Ascending aorta (tissue), 2 donors: ENCODE measurements at regions not wholly inside any gene's neighbourhood (a gene's known extent, or its start where the extent isn't known, plus 50 kb on each side); places are given as distances from the start of the nearest gene placed in this dataset.

ENCODE experiments used
- DNase-seq, 2 donors: peaks; one replicate each; pipeline ENCODE4 v3.0.0-alpha.2; 2019; ENCODE audit warnings: low spot score in 2 of 2
- H3K27ac ChIP-seq, 2 donors: fragments of 200-600 bp; sonication (generic); one replicate each; pipeline ENCODE4 v1.5.1; 2016 to 2017; ENCODE audit warnings: mild to moderate bottlenecking in 1 of 2
- H3K27me3 ChIP-seq: fragments of 200-600 bp; sonication (generic); one replicate; pipeline ENCODE4 v1.5.1; 2017
- H3K36me3 ChIP-seq, 2 donors: fragments of 200-600 bp; sonication (generic); one replicate each; pipeline ENCODE4 v1.5.1; 2016
- H3K4me1 ChIP-seq, 2 donors: fragments of 200-600 bp; sonication (generic); one replicate each; pipeline ENCODE4 v1.5.1; 2016 to 2017; ENCODE audit warnings: mild to moderate bottlenecking in 1 of 2
- H3K4me3 ChIP-seq, 2 donors: fragments of 200-600 bp; sonication (generic); one replicate each; pipeline ENCODE4 v1.5.1; 2016 to 2017; ENCODE audit warnings: mild to moderate bottlenecking in 1 of 2
- H3K9me3 ChIP-seq, 2 donors: fragments of 200-600 bp; sonication (generic); one replicate each; pipeline ENCODE4 v1.5.1; 2016
- intact Hi-C: fragments of 100-400 bp; cut with DNase I; formaldehyde crosslinking; loops from one replicate; pipeline ENCODE4 v1.15.1; 2023
- TF ChIP-seq, protein P1 (sequence below), 3 experiments: fragments of 200-600 bp in 2 of 3; fragments of 450-650 bp in 1 of 3; sonication (generic) in 2 of 3; IDR thresholded peaks; one replicate each; pipeline ENCODE4 v1.5.1; 2016 to 2019; ENCODE audit warnings: antibody characterized with exemption in 3 of 3, mild to moderate bottlenecking in 1 of 3, moderate library complexity in 1 of 3

DNA sequence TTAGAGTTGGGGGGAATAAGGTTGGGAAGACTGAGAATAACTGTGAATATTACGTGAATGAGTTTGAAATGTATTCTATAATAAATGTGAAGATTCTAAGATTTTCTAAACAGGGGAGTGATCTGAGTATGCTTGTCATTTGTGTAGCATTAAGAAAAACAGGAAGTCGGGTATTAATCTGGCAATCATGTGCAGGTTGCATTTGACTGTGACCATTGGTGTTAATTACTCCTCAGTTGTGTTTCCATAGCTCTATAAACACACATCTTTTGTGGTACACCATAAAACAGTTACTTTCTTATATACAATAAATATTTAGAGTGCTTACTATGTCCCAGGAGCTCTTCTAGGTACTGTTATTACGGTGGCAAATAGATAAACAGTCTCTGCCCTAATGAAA is 434.4 kb upstream of the PDE3A start:
- no peaks in the 10 kb centered on the region for H3K36me3 ChIP-seq
- TF ChIP-seq, protein P1, sequence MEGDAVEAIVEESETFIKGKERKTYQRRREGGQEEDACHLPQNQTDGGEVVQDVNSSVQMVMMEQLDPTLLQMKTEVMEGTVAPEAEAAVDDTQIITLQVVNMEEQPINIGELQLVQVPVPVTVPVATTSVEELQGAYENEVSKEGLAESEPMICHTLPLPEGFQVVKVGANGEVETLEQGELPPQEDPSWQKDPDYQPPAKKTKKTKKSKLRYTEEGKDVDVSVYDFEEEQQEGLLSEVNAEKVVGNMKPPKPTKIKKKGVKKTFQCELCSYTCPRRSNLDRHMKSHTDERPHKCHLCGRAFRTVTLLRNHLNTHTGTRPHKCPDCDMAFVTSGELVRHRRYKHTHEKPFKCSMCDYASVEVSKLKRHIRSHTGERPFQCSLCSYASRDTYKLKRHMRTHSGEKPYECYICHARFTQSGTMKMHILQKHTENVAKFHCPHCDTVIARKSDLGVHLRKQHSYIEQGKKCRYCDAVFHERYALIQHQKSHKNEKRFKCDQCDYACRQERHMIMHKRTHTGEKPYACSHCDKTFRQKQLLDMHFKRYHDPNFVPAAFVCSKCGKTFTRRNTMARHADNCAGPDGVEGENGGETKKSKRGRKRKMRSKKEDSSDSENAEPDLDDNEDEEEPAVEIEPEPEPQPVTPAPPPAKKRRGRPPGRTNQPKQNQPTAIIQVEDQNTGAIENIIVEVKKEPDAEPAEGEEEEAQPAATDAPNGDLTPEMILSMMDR (IDR thresholded peaks at IDR 0.05): no peak
- DNase-seq: no peak
- H3K27ac ChIP-seq: no peak overlapping the region
- no peaks in the 10 kb centered on the region for H3K27me3 ChIP-seq
- H3K4me3 ChIP-seq: no peak overlapping the region
- no peaks in the 10 kb centered on the region for H3K4me1 ChIP-seq
- H3K9me3 ChIP-seq: no peaks in the 10 kb centered on the region
- intact Hi-C loops: no loop called here

DNA sequence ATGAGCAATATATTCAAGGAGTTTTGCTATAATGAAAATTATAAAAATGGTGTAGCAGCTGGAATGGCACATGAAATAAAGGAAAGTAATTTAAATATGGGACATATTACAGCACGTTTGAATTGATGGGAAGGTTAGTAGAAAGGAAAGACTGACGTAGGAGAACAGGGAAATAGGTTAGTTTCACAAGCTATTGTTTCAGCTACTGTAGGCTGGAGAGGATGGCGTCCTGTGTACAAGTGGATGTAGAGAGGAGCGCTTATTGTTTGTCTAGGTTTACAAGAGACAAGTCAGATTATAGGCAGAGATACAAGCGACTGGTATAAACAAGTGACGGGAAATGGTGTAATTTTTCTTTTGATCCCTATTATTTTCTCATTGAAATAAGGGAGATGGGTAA is 431.2 kb upstream of the PDE3A start:
- intact Hi-C loops: no loop called here
- Histone ChIP-seq H3K9me3 (no peaks in the 10 kb centered on the region), H3K36me3 (no peaks in the 10 kb centered on the region), H3K27me3 (no peaks in the 10 kb centered on the region), H3K4me3 (no peak overlapping the region), H3K27ac (no peak overlapping the region), H3K4me1 (no peaks in the 10 kb centered on the region)
- no peak for DNase-seq
- TF ChIP-seq, protein P1 (IDR thresholded peaks at IDR 0.05): no peak

DNA sequence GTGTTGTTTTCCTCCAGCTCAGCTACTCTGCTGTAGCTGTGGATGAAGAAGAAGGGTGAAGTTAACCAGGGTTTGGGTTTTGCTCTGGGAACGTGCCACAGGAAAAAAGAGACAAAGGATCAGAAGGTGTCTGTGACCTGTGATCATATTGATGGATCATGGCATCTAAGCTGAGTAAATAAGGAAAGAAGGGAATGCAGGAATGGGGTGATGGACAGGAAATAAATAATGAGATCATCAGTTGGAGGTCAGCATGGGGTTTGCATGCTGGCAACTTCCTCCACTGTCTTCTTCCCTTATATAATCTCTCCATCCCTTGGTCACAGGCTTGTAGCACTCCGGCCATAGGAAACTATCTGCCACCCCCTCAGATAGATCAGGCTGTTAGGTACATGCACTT is 430.3 kb upstream of the PDE3A start:
- H3K4me3 ChIP-seq: no peak overlapping the region
- no peak for DNase-seq
- no peaks in the 10 kb centered on the region for H3K9me3 ChIP-seq
- TF ChIP-seq, protein P1 (IDR thresholded peaks at IDR 0.05): no peak
- H3K36me3 ChIP-seq: no peaks in the 10 kb centered on the region
- H3K4me1 ChIP-seq: no peaks in the 10 kb centered on the region
- H3K27me3 ChIP-seq: no peaks in the 10 kb centered on the region
- intact Hi-C loops: no loop called here
- no peak overlapping the region for H3K27ac ChIP-seq

DNA sequence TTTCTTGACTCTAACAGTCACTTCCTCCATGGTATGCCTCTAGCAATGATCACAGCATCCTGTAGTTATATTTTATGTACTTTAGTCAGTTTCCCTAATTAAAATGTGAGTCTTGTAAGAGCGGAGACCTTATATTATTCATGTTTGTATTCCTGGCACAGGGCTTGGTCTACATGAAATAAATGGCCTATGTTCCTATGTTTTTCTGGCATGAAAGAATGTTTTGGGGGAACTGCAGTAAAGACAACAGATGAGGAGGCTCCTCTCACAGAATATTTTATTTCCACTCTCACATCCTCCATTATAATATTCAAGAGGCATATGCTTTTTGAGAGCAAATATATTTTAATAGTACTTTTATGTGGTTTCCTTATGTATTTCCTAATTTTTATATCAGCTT is 429.8 kb upstream of the PDE3A start:
- no peaks in the 10 kb centered on the region for H3K4me1 ChIP-seq
- no peaks in the 10 kb centered on the region for H3K9me3 ChIP-seq
- no peaks in the 10 kb centered on the region for H3K36me3 ChIP-seq
- intact Hi-C loops: no loop called here
- no peak overlapping the region for H3K4me3 ChIP-seq
- TF ChIP-seq, protein P1 (IDR thresholded peaks at IDR 0.05): no peak
- DNase-seq: no peak
- H3K27ac ChIP-seq: no peak overlapping the region
- H3K27me3 ChIP-seq: no peaks in the 10 kb centered on the region

DNA sequence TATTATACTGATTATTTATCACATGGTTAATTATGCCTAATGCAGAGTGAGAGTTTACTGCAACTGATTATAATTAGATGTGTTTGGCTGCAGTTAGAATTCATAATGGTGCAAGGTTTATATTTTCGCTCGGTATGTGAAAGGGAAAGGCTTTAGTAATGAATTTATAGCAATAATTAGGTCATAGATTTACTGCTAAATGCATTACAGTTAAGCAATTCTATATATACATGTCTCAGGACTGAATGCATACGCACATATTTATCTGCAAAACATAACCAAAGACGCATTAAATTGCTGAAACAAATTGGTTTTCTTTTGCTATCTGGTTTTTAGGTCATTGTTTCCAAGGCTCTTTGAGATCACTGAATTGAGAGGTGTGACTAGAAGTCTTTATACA is 428.1 kb upstream of the PDE3A start:
- intact Hi-C loops: no loop called here
- TF ChIP-seq, protein P1 (IDR thresholded peaks at IDR 0.05): no peak
- Histone ChIP-seq H3K9me3 (no peaks in the 10 kb centered on the region), H3K36me3 (no peaks in the 10 kb centered on the region), H3K4me3 (no peak overlapping the region), H3K27me3 (no peaks in the 10 kb centered on the region), H3K27ac (no peak overlapping the region), H3K4me1 (peaks cover 0 to 2% of the 10 kb centered on the region in 2 donors)
- DNase-seq: no peak

DNA sequence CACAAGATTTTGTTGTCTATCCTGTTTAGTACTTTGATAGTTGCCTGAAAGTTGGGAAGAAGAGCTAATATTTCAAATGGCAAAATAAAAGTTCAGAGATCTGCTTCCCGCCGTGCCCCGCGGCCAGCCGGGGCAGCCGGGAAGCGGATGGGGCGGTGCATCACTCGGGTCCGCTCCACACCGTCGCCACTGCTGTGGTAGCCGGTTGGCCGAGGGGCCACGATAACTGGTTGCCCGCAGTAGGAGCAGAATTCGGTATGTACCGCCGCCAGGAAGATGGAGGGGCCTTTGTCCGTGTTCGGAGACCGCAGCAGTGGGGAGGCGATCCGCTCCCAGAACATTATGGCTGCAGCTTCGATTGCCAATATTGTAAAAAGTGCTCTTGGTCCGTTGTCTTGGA is 427.2 kb upstream of the PDE3A start:
- no peaks in the 10 kb centered on the region for H3K9me3 ChIP-seq
- no peak overlapping the region for H3K4me3 ChIP-seq
- no peaks in the 10 kb centered on the region for H3K27me3 ChIP-seq
- H3K4me1 ChIP-seq: peaks cover 0 to 6% of the 10 kb centered on the region in 2 donors
- TF ChIP-seq, protein P1 (IDR thresholded peaks at IDR 0.05): no peak
- no peaks in the 10 kb centered on the region for H3K36me3 ChIP-seq
- no peak overlapping the region for H3K27ac ChIP-seq
- no peak for DNase-seq
- intact Hi-C loops: no loop called here
